Astrocyte (in vitro differentiated cells and primary cell): ENCODE measurements at regions not wholly inside any gene's neighbourhood (a gene's known extent, or its start where the extent isn't known, plus 50 kb on each side); places are given as distances from the start of the nearest gene placed in this dataset.

Experiments used
- CTCF ChIP-seq: IDR thresholded peaks from 2 replicates; pipeline ENCODE4 v1.5.1; 2011; ENCODE audit warnings: low read depth, mild to moderate bottlenecking, inconsistent platforms, low read length, moderate library complexity; ENCODE audit not compliant: insufficient read depth
- EZH2 ChIP-seq: IDR thresholded peaks from 2 replicates; pipeline ENCODE4 v1.6.1; 2012; ENCODE audit warnings: mild to moderate bottlenecking, low read length, inconsistent platforms; ENCODE audit not compliant: insufficient read depth

DNA sequence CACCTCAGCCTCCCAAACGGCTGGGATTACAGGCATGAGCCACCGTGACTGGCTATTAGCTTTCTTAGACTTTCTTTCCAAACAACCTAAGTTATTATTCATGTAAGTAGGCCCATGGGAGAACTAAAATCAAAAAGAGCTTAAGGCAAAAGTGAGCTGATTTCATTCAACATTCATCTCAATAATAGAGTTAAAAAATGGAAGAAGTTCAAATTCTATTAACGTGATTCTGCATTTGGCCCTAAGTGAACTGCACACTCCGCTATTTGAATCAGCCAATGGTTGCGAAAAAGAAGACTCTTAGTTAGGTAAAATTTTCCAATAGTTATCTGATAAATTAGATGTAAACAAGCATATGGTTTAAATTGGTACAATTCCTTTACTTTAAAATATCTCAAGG lies 68.6 kb upstream of the WARS2 start:
- no peak for TF ChIP-seq CTCF
- TF ChIP-seq EZH2: no peak
